Spleen (tissue), 11 donors: ENCODE measurements at regions not wholly inside any gene's neighbourhood (a gene's known extent, or its start where the extent isn't known, plus 50 kb on each side); places are given as distances from the start of the nearest gene placed in this dataset.

Source experiments
- DNase-seq: peaks from one replicate; pipeline ENCODE4 v3.0.0-alpha.2; 2020
- H3K27ac ChIP-seq, 8 donors: fragments of 200-600 bp; sonication (generic) in 7 of 8; 1 replicate in 4 of 8; 2 replicates in 4 of 8; pipeline versions ENCODE4 v1.5.0 to v1.8.0; 2016 to 2021; ENCODE audit warnings: inconsistent platforms in 4 of 8, mild to moderate bottlenecking in 4 of 8, moderate library complexity in 1 of 8
- H3K27me3 ChIP-seq, 7 donors: fragments of 200-600 bp; sonication (generic) in 6 of 7; replicated peaks in 1 of 7; 1 replicate in 4 of 7; 2 replicates in 3 of 7; pipeline versions ENCODE4 v1.5.0 to v1.8.0; 2016 to 2021; ENCODE audit warnings: inconsistent platforms in 3 of 7, mild to moderate bottlenecking in 1 of 7
- H3K36me3 ChIP-seq, 6 donors: fragments of 200-600 bp; sonication (generic) in 5 of 6; 1 replicate in 4 of 6; 2 replicates in 2 of 6; pipeline versions ENCODE4 v1.5.0 to v1.8.0; 2016 to 2021; ENCODE audit warnings: inconsistent platforms in 2 of 6
- H3K4me1 ChIP-seq, 6 donors: fragments of 200-600 bp; sonication (generic) in 5 of 6; 1 replicate in 3 of 6; 2 replicates in 3 of 6; pipeline versions ENCODE4 v1.5.0 to v1.8.0; 2016 to 2021; ENCODE audit warnings: inconsistent platforms in 3 of 6
- H3K4me3 ChIP-seq, 8 donors: fragments of 200-600 bp; sonication (generic) in 7 of 8; 1 replicate in 4 of 8; 2 replicates in 4 of 8; pipeline versions ENCODE4 v1.5.0 to v1.8.0; 2016 to 2021; ENCODE audit warnings: inconsistent platforms in 4 of 8, mild to moderate bottlenecking in 4 of 8, moderate library complexity in 2 of 8
- H3K9me3 ChIP-seq, 8 donors: fragments of 200-600 bp; sonication (generic) in 7 of 8; 1 replicate in 4 of 8; 2 replicates in 4 of 8; pipeline versions ENCODE4 v1.5.0 to v1.8.0; 2016 to 2021; ENCODE audit warnings: inconsistent platforms in 4 of 8
- POLR2A ChIP-seq, 3 donors: fragments of 450-650 bp; IDR thresholded peaks; one replicate each; pipeline ENCODE4 v1.5.1; 2017; ENCODE audit warnings: antibody characterized with exemption in 3 of 3, mild to moderate bottlenecking in 1 of 3
- POLR2AphosphoS5 ChIP-seq, 3 donors: sonication (generic); formaldehyde crosslinking; IDR thresholded peaks; one replicate each; pipeline ENCODE4 v1.5.1; 2017; ENCODE audit warnings: antibody characterized with exemption in 3 of 3
- WGBS, 5 donors: extraction: QIAGEN DNeasy Blood & Tissue Kit in 3 of 5; methylation state at CpG; one replicate each; pipeline versions ENCODE4 v1.1.5 to v1.1.7; 2013 to 2018; 5-methylcytosine and 5-hydroxymethylcytosine counted together
- intact Hi-C: fragments of 100-400 bp; cut with DNase I; formaldehyde crosslinking; loops from one replicate; pipeline ENCODE4 v1.15.0; 2023; ENCODE audit warnings: low total_unique reads
- TF ChIP-seq, protein P1 (sequence below), 11 experiments: fragments of 200-600 bp in 7 of 11; fragments of 450-650 bp in 4 of 11; sonication (generic) in 4 of 11; IDR thresholded peaks in 8 of 11; conservative IDR thresholded peaks in 3 of 11; 1 replicate in 7 of 11; 2 replicates in 4 of 11; pipeline versions ENCODE4 v1.4.0 to v1.8.0; 2016 to 2021; ENCODE audit warnings: antibody characterized with exemption in 11 of 11, inconsistent platforms in 4 of 11, mild to moderate bottlenecking in 1 of 11
- donor health status: healthy with polysubstance abuse.
- donor health status: DM: no; HTN: no; CAD: no; lungs with moderate emphysema.
- donor health status: DM: no; HTN: no; CAD: no.
- donor health status: Bipolar disorder and iron deficiency.
- donor health status: healthy.
- donor health status: DM: no; HTN: no; CAD: no.
- donor health status: DM: yes; HTN: yes; CAD: no.

- H3K4me1 ChIP-seq: no peaks in the 10 kb centered on the region
- H3K27me3 ChIP-seq: no peaks in the 10 kb centered on the region
- H3K9me3 ChIP-seq: no peaks in the 10 kb centered on the region
- intact Hi-C loops: no loop called here
- 59 to 85% (median 72%) methylated on average over 3 of the region's 3 CpGs for WGBS, 5 donors
- H3K36me3 ChIP-seq: no peaks in the 10 kb centered on the region
- no peak overlapping the region for H3K27ac ChIP-seq
- no peak for DNase-seq
- no peak overlapping the region for H3K4me3 ChIP-seq
- no peak for TF ChIP-seq POLR2A (IDR thresholded peaks at IDR 0.05)
- TF ChIP-seq, protein P1, sequence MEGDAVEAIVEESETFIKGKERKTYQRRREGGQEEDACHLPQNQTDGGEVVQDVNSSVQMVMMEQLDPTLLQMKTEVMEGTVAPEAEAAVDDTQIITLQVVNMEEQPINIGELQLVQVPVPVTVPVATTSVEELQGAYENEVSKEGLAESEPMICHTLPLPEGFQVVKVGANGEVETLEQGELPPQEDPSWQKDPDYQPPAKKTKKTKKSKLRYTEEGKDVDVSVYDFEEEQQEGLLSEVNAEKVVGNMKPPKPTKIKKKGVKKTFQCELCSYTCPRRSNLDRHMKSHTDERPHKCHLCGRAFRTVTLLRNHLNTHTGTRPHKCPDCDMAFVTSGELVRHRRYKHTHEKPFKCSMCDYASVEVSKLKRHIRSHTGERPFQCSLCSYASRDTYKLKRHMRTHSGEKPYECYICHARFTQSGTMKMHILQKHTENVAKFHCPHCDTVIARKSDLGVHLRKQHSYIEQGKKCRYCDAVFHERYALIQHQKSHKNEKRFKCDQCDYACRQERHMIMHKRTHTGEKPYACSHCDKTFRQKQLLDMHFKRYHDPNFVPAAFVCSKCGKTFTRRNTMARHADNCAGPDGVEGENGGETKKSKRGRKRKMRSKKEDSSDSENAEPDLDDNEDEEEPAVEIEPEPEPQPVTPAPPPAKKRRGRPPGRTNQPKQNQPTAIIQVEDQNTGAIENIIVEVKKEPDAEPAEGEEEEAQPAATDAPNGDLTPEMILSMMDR (IDR thresholded peaks at IDR 0.05 in 8 of 11, conservative IDR thresholded peaks at IDR 0.05 in 3 of 11): no peak
- no peak for TF ChIP-seq POLR2AphosphoS5 (IDR thresholded peaks at IDR 0.05)
Observed at GRCh38 chr11:109018639-109019038, 353.8 kb downstream of the DDX10 start.

DNA sequence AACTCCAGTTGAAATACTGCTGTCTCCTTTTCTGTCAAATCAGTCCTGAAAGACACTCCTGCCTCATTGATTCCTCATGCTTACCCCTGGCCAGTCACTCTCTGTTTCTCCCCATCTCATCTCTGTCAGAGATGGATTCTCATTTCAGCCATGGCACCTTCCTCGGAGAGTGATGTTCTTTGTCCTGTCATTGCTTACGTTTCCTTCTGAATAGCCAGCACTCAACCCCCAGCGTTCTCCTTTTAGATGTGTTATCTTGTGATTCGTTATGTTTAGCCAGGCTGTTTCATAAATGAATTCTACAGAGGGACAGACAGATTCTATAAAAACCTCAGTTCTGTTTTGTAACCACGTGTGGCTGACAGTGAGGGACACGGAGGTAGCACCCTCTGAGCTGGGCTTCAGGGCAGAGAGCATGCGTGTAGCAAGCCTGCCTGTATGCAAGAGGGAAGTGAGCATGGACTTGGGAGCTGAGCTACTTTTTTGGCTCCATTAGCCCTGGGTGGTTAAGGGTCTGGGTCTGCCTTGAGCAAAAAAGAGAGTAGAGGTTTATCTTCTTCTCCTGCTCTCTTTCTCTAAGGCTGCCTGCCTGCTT, 354.6 kb downstream of the DDX10 start:
- no peaks in the 10 kb centered on the region for H3K27me3 ChIP-seq
- peaks cover 0 to 5% (median 2%) of the 10 kb centered on the region in 8 donors for H3K9me3 ChIP-seq
- intact Hi-C loops: no loop called here
- H3K27ac ChIP-seq: no peak overlapping the region
- WGBS, 5 donors: 75 to 83% (median 80%) methylated on average over 7 of the region's 7 CpGs
- TF ChIP-seq, protein P1 (IDR thresholded peaks at IDR 0.05 in 8 of 11, conservative IDR thresholded peaks at IDR 0.05 in 3 of 11): no peak
- TF ChIP-seq POLR2A (IDR thresholded peaks at IDR 0.05): no peak
- no peak for TF ChIP-seq POLR2AphosphoS5 (IDR thresholded peaks at IDR 0.05)
- H3K4me3 ChIP-seq: no peak overlapping the region
- no peaks in the 10 kb centered on the region for H3K36me3 ChIP-seq
- DNase-seq: no peak
- no peaks in the 10 kb centered on the region for H3K4me1 ChIP-seq

- TF ChIP-seq, protein P1 (IDR thresholded peaks at IDR 0.05 in 8 of 11, conservative IDR thresholded peaks at IDR 0.05 in 3 of 11): no peak
- 73 to 91% (median 78%) methylated on average over 2 of the region's 2 CpGs for WGBS, 5 donors
- intact Hi-C loops: no loop called here
- H3K27ac ChIP-seq: no peak overlapping the region
- H3K4me1 ChIP-seq: no peaks in the 10 kb centered on the region
- H3K4me3 ChIP-seq: no peak overlapping the region
- no peaks in the 10 kb centered on the region for H3K27me3 ChIP-seq
- peaks cover 0 to 14% (median 12%) of the 10 kb centered on the region in 8 donors for H3K9me3 ChIP-seq
- no peak for DNase-seq
- H3K36me3 ChIP-seq: no peaks in the 10 kb centered on the region
Observed at GRCh38 chr11:109023036-109023435, 358.2 kb downstream of the DDX10 start.

GRCh38 chr11:109026891-109027489, 362.1 kb downstream of the DDX10 start:
- TF ChIP-seq, protein P1 (IDR thresholded peaks at IDR 0.05 in 8 of 11, conservative IDR thresholded peaks at IDR 0.05 in 3 of 11): no peak
- TF ChIP-seq POLR2AphosphoS5 (IDR thresholded peaks at IDR 0.05) (no peak), POLR2A (IDR thresholded peaks at IDR 0.05) (no peak)
- intact Hi-C loops: no loop called here
- H3K27me3 ChIP-seq: no peaks in the 10 kb centered on the region
- H3K27ac ChIP-seq: no peak overlapping the region
- H3K36me3 ChIP-seq: no peaks in the 10 kb centered on the region
- no peak overlapping the region for H3K4me3 ChIP-seq
- 35 to 56% (median 48%) methylated on average over 1 of the region's 1 CpG for WGBS, 5 donors
- DNase-seq: no peak
- H3K4me1 ChIP-seq: no peaks in the 10 kb centered on the region
- peaks cover 0 to 14% (median 12%) of the 10 kb centered on the region in 8 donors for H3K9me3 ChIP-seq
